ENCODE measurements at regions not wholly inside any gene's neighbourhood (a gene's known extent, or its start where the extent isn't known, plus 50 kb on each side); places are given as distances from the start of the nearest gene placed in this dataset.

DNA sequence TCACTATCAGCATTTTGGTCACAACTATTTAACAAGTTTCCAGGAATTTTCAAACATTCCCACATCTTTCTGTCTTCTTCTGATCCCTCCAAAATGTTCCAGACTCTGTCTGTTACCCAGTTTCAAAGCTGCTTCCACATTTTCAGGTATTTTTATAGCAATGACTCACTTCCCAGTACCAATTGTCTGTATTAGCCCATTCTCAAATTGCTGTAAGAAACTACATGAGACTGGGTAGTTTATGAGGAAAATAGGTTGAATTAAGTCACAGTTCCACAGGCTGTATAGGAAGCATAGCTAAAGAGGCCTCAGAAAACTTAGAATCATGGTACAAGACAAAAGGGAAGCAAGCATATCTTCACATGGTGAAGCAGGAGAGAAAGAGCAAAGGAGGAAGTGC lies 475.0 kb upstream of the PCDH7 start:
- no peak for DNase-seq
- no peak for ATAC-seq
- intact Hi-C loops (cut with micrococcal nuclease), result no loop called here

DNA sequence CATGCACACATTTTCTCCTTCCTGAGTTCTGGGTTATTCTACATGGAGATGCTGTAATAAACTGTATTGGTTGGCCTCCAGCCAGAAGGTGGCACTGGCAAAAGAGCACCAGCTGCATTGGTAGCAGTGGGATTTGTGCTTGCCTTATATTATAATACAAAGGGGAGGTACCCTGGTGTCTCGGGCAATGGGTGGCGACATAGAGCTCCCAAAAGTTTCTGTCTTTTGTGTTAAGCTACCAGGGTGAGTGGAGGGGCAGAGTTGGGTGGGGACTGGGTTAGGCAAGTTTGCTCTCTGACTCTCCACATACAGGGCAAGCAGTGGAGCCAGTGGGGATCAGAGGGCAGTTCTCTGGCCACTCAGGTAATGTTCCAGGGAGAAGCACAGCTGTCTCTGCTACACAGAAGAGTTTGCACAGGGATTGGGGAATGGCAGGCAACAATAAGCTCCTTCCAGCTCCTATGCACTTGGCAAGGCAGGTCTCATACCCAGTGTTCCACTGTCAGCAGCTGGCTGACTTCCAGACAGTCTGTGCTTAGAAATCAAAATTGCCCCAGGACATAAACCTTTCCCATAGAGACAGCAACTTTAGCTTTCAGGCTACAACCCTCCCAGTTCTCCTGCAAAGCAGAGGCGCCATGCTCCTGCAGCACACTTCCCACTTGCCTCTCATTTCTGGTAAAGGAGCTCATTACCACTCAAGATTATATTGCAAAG lies 463.9 kb upstream of the PCDH7 start:
- DNase-seq (no peak), ATAC-seq (no peak)
- intact Hi-C loops (cut with micrococcal nuclease), result no loop called here

DNA sequence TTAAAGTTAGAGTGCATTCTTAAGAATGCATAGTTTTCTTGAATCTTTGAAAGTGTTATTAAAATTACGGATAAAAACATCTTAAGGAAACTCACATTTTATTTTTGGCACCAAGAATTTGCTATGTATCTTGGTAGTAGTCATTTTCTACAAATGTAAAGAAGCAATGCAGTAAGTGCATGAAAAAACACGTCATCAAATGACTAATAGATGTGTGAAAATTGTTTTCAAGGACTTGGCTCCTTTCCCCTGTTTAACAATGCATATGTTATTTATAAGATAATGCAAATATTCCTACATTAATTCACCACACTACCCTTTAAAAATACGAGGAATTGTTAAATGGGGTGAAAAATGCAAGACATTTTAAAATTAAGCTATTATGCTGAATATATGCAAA lies 461.2 kb upstream of the PCDH7 start:
- no peak for ATAC-seq
- DNase-seq, result no peak
- intact Hi-C loops (cut with micrococcal nuclease), result no loop called here

DNA sequence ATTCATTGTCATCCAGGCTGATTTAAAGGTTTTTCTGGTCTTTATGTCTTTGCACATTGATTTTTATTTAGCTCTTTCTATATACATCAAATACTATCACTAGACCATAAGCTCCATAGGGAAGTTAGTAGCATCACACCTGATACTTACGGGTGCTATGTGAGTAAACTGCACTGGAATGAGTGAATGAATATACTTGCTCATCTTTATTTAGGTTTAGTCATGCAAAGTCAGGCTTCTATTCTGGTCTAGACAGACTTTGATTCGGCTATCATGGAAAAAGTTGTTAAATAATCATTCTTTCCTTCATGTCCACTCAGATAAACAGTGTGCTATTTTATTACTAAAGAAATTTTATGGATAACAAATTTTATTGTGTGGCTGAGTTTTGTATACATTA lies 457.8 kb upstream of the PCDH7 start:
- ATAC-seq (no peak), DNase-seq (no peak)
- intact Hi-C loops (cut with micrococcal nuclease), result no loop called here

DNA sequence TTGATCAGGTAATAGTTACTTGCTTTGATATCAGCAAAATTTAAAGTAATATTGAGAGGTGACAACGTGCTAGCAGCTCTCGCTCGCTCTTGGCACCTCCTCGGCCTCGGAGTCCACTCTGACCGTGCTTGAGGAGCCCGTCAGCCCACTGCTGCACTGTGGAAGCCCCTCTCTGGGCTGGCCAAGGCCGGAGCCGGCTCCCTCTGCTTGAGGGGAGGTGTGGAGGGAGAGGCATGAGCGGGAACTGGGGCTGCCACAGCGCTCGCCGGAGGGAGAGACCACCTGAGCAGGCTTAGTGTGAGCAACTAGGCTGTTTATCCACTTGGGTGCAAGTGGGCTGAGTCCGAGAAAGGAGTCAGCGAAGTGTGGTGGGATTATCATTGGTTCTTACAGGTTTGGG lies 455.7 kb upstream of the PCDH7 start:
- intact Hi-C loops (cut with micrococcal nuclease), result no loop called here
- ATAC-seq (no peak), DNase-seq (no peak)

DNA sequence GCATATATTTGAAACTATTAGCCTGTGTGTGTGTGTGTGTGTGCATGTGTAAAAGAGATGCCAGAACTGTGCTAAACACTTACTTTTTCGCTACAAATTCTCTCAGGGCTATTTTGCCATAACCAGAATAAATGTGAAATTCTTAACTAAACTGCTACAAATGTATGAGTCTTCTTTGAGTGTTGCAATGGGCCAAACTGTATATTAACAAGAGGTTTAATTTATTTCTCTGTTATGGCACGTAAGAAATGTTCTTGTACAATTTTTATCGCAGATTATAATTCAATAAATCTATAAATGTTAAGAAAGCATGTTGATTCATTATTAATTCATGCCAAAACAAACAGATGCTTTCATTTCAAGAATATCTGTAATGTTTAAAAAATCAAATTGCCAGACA lies 454.5 kb upstream of the PCDH7 start:
- DNase-seq (no peak), ATAC-seq (no peak)
- intact Hi-C loops (cut with micrococcal nuclease), result no loop called here

DNA sequence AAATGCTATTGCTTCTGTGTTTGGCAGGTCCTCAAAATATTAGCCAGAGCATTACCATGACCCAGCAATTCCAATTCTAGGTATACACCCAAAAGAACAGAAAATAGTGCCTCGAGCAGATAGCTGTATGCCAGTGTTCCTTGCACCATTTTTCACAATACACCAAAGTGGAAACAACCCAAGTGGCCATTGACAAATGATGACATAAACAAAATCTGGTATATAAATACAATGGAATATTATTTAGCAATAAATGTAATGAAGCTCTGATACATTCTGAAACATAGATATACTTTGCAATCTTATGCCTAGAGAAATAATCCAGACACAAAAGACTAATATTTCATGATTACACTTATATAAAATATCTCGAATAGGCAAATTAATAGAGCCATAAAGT lies 451.8 kb upstream of the PCDH7 start:
- DNase-seq (no peak), ATAC-seq (no peak)
- intact Hi-C loops (cut with micrococcal nuclease), result no loop called here

DNA sequence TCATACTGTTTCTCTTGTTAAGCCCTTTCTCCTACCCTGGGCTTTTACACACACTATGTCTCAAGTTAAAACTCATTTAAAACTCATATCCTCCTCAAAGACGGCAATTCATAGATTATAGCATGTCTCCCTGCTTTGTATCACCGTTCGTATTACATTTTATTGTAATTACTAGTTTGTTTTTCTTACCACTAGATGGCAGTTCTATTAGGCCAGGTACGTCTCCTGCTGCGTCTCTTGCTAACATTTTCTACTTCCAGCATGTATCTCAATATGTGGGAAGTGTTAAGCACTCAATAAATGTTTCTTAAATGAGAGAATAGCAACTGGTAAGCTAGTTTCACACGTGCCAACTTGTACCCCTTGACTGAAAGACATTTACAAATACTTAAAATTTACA lies 450.3 kb upstream of the PCDH7 start:
- no peak for ATAC-seq
- intact Hi-C loops (cut with micrococcal nuclease), result no loop called here
- no peak for DNase-seq

DNA sequence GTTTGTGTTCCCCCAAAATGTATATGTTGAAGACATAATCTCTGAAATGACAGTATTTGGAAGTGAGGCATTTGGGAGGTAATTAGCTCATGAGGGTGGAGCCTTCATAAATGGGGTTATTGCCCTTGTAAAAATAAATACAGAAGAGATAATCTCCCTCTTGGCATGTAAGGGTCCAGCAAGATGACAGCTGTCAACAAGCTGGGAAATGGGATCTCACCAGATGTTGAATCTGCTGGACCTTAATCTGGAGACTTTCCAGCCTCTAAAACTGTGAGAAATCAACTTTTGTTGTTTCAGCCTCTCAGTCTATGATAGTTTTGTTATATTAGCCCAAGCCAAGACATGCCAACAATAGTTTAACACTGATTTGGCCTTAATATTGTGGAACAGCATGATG lies 438.2 kb upstream of the PCDH7 start:
- DNase-seq, result no peak
- intact Hi-C loops (cut with micrococcal nuclease), result no loop called here
- ATAC-seq, result no peak

DNA sequence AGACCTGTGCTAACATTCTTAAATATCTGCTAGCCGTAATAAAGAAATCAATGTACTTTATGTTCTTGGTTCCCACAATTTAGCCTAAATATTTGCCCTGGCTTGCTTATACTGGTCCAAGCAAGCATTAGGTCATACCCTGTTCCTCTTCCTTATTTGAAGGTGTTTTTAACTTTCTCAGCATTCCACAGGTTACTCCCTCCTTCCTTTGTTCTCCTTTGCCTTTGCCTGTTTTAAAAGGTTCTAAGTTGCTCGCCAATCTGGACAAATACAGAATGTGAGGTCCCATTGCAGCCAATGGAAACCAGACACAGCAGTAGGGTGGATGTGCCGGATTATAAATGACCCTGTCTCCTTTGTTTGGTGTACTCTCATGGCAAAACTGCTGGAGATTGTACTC lies 436.8 kb upstream of the PCDH7 start:
- DNase-seq (no peak), ATAC-seq (no peak)
- intact Hi-C loops (cut with micrococcal nuclease), result no loop called here

DNA sequence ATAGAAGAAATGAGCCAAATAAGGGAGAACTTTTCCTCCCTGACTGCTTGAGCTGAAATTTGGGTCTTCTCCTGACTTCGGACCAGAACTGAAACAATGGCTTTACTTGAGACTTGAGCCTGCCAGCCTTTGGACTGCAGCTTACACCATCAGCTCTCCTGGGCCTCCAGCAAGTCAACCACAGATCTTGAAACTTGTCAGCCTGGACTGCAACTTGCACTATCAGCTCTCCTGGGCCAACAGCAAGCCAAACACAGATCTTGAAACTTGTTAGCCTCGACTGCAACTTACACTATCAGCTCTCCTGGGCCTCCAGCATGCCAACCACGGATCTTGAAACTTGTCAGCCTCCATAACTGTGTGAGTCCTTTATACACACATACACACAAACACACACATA lies 425.9 kb upstream of the PCDH7 start:
- DNase-seq (peak; percentile 15), ATAC-seq (no peak)
- intact Hi-C loops (cut with micrococcal nuclease), result no loop called here

DNA sequence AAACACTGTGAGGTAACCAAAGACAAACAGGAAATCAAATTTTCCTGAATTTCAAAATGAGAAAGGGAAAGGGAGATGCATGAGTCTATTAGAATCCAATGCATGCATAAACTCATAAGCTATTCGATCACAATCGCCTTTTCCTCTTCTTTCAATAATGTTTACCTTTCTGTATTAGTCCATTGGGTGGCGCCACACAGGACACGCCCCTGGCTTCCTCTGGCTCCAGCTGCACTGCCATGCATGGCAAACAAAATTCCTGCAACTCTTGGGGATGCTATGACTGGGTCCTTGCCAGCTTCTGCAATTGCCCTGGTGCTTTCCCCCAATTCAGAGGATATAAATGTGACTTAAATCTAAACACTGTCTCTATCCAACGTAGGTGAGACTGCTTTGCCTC lies 424.5 kb upstream of the PCDH7 start:
- DNase-seq (no peak), ATAC-seq (no peak)
- intact Hi-C loops (cut with micrococcal nuclease), result no loop called here

DNA sequence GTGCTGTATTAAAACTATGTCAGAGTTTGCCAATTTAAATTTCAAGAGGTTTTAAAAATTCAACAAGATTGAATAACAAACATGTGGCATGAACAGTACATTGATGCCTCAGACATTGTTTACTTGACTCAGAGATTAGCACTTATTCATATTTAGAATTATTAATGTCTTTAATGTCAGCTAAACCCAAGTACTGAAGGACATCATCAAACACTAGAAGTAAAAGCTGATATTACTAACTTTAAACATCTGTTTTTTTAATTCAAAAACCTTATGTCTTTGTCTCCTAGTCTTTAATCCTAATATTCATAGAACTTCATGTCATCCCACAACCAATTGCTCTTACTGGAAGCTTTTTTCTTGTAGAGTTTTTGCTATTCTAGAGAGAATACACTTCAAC lies 406.2 kb upstream of the PCDH7 start:
- intact Hi-C loops (cut with micrococcal nuclease), result no loop called here
- no peak for ATAC-seq
- DNase-seq, result no peak

DNA sequence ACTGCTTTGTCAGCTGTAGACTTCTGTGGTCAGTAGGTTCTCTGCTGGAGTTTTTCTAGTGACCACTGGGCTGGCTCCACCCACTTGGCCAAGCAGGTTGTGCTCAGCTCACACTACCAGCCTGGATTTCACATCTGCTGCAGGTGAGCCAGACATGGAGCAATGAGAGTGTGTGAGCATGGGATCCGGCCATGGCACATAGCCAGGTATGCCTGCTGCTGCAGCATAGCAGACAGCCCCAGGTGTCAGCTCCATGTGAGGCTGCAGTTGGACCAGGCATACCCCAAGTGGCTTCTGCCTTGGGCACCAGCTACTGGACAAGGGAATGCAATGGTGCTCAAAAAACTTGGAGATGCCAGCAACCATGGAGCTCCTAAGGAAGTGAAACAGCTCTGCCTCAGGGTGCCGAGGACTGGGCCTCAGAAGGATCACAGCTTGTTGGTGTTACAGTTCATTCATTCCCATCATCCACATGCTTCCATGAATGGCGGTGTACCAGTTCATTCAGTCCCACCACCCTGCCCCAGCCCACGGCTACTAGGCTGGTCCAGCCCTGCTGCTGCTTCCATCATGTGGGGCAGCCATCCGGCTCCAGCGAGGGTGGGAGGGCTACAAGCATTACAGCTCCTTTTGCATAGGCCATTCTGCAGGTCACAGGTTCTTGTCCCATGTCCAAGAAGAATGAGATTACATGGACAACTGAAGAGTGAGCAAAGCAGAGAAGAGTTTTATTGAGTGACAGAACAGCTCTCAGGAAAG lies 389.1 kb upstream of the PCDH7 start:
- intact Hi-C loops (cut with micrococcal nuclease), result no loop called here
- no peak for ATAC-seq
- DNase-seq, result no peak

DNA sequence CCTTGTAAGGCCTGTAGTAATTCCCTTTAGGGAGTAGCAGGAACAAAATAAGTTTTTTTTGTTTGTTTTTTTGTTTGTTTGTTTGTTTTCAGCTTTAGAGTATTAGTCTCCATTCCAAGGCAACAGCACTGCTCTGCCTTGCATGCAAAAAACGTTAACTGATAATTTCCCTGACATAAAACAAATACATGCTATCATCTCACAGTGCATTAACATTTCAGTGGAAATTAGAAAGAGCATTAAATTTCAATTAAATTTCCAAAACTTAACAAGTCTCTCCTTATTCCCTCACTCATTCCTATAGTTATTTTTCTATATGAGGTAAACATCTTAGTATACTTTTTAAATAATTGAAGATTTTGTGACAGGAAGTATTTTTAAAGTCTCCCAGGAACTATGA lies 378.4 kb upstream of the PCDH7 start:
- no peak for ATAC-seq
- no peak for DNase-seq
- intact Hi-C loops (cut with micrococcal nuclease), result no loop called here

DNA sequence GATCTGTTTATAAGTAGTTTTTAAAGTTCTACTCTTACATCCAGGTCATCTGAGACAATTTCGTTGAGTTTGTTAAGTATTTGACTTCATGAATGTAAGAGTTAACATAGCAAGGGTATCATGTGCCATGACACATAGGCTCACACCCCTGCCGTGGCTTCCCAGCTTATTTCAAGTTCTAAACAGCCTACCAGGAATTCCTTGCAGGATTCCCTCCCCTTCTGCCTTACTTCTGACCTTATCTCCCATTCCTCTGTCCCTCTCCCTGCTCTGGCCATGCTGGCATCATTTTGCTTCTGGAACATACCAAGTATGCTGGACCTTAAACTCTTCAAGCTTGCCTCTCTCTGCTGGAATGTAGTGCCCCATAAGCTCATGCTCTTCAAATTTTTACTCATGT lies 369.9 kb upstream of the PCDH7 start:
- DNase-seq (no peak), ATAC-seq (no peak)
- intact Hi-C loops (cut with micrococcal nuclease), result no loop called here

DNA sequence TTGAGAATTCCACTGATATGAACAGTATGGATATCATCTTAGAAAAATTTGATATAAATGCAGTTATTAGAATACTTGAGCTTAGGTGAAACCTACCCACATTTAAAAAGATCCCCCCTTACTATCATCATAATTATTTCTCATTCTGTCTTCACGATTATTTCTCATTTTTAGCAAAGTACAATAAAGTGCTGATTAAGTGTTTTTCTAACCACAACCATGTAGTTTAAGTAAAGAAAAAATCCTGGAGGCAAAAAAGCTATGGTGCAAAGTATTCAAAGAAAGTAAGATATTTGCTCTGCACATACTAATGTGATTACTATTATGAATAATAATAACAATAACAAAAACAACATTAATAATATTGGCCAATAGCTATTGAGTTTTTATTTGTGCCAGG lies 365.6 kb upstream of the PCDH7 start:
- DNase-seq, result no peak
- ATAC-seq, result no peak
- intact Hi-C loops (cut with micrococcal nuclease), result no loop called here

DNA sequence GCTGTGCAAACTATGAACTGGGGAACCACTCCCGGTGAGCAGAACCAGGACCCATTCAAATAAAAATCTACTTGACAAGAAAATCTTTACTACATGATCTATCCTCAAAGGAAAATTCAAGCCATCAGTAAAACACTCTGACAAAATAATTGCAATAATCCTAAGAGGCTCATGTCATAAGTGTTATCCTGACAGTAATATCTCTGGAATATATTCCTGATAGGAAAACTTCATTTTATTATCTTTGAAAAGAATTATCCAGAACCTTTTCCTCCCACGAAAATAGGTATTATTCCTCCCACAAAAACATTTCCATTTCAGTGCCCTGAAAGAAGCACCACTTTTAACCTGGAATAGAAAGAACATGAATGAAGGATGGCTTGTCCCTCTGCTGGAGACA lies 357.7 kb upstream of the PCDH7 start:
- DNase-seq (no peak), ATAC-seq (no peak)
- intact Hi-C loops (cut with micrococcal nuclease), result no loop called here

DNA sequence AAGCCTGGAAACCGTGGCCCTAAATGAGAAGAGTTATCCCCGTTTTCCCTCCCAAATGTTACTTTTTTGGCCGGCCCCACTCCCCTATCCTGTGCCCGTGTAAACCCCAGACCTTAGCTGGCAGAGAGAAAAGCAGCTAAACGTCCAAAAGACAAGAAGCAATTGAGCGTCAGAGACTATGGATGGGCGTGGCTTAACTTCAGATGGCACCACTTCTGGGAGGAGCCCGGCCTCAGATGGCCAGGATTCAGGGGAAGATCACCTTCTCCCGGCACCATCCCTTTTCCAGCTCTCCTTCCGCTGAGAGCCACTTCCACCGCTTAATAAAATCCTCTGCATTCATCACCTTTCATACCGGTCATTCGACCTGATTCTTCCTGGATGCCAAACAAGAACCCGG lies 350.1 kb upstream of the PCDH7 start:
- intact Hi-C loops (cut with micrococcal nuclease), result no loop called here
- DNase-seq, result no peak
- ATAC-seq, result no peak

DNA sequence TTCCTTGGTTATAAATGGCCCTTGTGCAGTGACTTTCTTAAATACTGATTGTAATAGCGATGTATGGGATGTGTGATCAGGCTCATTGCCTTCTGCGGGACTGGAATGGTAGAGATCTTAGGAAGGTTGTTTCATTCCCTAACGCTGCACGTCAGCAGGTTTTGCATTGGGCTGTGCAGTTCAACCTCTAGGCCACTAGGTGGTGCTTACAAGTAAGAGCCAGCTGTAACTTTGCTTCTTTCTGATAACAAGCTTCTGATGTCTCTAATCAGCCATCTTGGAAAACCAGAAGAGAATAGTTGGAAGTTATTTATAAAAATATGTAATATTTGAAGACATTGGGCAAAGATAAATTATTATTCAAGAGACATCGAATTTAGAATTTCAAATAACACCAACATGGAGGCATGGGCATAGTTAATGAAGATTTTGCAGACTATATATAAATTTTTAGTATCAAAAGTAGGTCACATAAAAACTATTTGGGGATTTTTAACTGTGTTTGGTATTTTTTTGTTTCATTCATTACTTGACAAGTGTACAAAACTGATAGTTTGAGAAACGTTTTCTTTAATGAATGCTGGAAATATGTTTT lies 339.7 kb upstream of the PCDH7 start:
- no peak for DNase-seq
- intact Hi-C loops (cut with micrococcal nuclease), result no loop called here
- ATAC-seq, result no peak

DNA sequence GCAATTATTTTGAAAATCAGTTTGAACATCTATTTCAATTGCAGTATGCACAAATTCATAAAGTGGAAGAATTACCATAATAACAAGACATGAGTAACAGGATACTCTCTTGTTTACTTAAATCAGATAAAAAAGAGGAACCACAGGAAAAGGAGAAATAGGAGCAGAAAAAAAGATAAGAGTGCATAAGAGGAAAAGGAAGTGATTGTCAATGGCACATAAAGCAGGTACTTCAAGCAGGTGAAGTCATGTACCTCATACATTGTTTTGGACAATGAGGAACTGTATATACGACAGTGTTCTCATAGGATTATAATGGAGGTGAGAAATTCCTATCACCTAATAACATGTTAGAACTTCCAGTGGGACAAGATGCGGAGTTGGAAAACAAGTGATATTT lies 334.5 kb upstream of the PCDH7 start:
- no peak for ATAC-seq
- intact Hi-C loops (cut with micrococcal nuclease), result no loop called here
- no peak for DNase-seq
